SK-N-SH (cell line): ENCODE measurements at regions not wholly inside any gene's neighbourhood (a gene's known extent, or its start where the extent isn't known, plus 50 kb on each side); places are given as distances from the start of the nearest gene placed in this dataset.

ENCODE experiments used
- CTCF ChIA-PET: fragments of 300-600, 350-600 bp; formaldehyde crosslinking; extraction: SDS; loops from one replicate; lab custom pipeline; 2021; lab: Yijun Ruan, JAX
- POLR2A ChIA-PET: fragments of 350-600 bp; sonication (Branson Sonifier 250); formaldehyde crosslinking; extraction: SDS; loops from one replicate; lab custom pipeline; 2020; ENCODE audit warnings: antibody characterized with exemption, inconsistent platforms; lab: Yijun Ruan, JAX
- DNase-seq: peaks from one replicate; pipeline ENCODE4 v3.0.0; 2012
- H2AFZ ChIP-seq: fragments of 200-600 bp; sonication (generic); 2 replicates; pipeline ENCODE4 v1.8.1; 2016; ENCODE audit warnings: antibody characterized with exemption, mild to moderate bottlenecking, low read depth
- H3F3A ChIP-seq: fragments of 200-600 bp; sonication (generic); replicated peaks from 2 replicates; pipeline ENCODE3; 2016; ENCODE audit warnings: antibody characterized with exemption, mild to moderate bottlenecking; ENCODE audit not compliant: insufficient read depth
- H3K27ac ChIP-seq, 2 experiments: fragments of 200-500 bp in 1 of 2; fragments of 200-600 bp in 1 of 2; sonication (Bioruptor generic) in 1 of 2; sonication (generic), shearing (Covaris generic) in 1 of 2; 2 replicates each; pipeline versions ENCODE4 v1.5.1 to v1.6.1; 2014 to 2016; ENCODE audit warnings: low read depth in 2 of 2, inconsistent platforms in 1 of 2, low read length in 1 of 2, mild to moderate bottlenecking in 1 of 2, mixed read lengths in 1 of 2
- H3K27me3 ChIP-seq: fragments of 200-600 bp; sonication (generic), shearing (Covaris generic); 2 replicates; pipeline ENCODE4 v1.6.1; 2016; ENCODE audit warnings: mixed run types; ENCODE audit not compliant: insufficient read depth
- H3K36me3 ChIP-seq, 2 experiments: fragments of 200-500 bp in 1 of 2; fragments of 200-600 bp in 1 of 2; sonication (Bioruptor generic) in 1 of 2; sonication (generic) in 1 of 2; replicated peaks in 1 of 2; 2 replicates each; pipeline versions ENCODE3 to v1.5.1; 2014 to 2016; ENCODE audit warnings: low read length in 1 of 2, mild to moderate bottlenecking in 1 of 2; ENCODE audit not compliant: insufficient read depth in 2 of 2, control insufficient read depth in 1 of 2
- H3K4me1 ChIP-seq, 2 experiments: fragments of 200-500 bp in 1 of 2; fragments of 200-600 bp in 1 of 2; sonication (Bioruptor generic) in 1 of 2; sonication (generic), shearing (Covaris generic) in 1 of 2; 2 replicates each; pipeline versions ENCODE4 v1.5.1 to v1.6.1; 2014 to 2016; ENCODE audit warnings: low read depth in 1 of 2, low read length in 1 of 2, mixed run types in 1 of 2; ENCODE audit not compliant: insufficient read depth in 2 of 2, control insufficient read depth in 1 of 2
- H3K4me2 ChIP-seq: fragments of 200-600 bp; sonication (generic), shearing (Covaris generic); 2 replicates; pipeline ENCODE4 v1.6.1; 2017; ENCODE audit warnings: mixed run types
- H3K4me3 ChIP-seq, 2 experiments: fragments of 200-500 bp in 1 of 2; fragments of 200-600 bp in 1 of 2; sonication (Bioruptor generic) in 1 of 2; sonication (generic), shearing (Covaris generic) in 1 of 2; 2 replicates each; pipeline versions ENCODE4 v1.5.1 to v1.8.1; 2014 to 2016; ENCODE audit warnings: low read depth in 2 of 2, inconsistent platforms in 1 of 2, low read length in 1 of 2, mild to moderate bottlenecking in 1 of 2, mixed read lengths in 1 of 2, moderate library complexity in 1 of 2
- H3K79me2 ChIP-seq: fragments of 200-600 bp; sonication (generic); 2 replicates; pipeline ENCODE4 v1.8.1; 2017; ENCODE audit warnings: mild to moderate bottlenecking; ENCODE audit not compliant: insufficient read depth
- H3K9ac ChIP-seq: fragments of 200-600 bp; sonication (generic); 2 replicates; pipeline ENCODE4 v1.6.1; 2017; ENCODE audit warnings: mixed run types
- H3K9me2 ChIP-seq: fragments of 200-600 bp; sonication (generic); 2 replicates; pipeline ENCODE4 v1.6.1; 2017; ENCODE audit warnings: mixed run types
- H3K9me3 ChIP-seq: fragments of 200-600 bp; sonication (generic); 2 replicates; pipeline ENCODE4 v1.6.1; 2017; ENCODE audit warnings: mixed run types, mild to moderate bottlenecking, moderate library complexity
- H4K20me1 ChIP-seq: fragments of 200-600 bp; sonication (generic); 2 replicates; pipeline ENCODE4 v1.6.1; 2017; ENCODE audit warnings: mild to moderate bottlenecking, mixed run types; ENCODE audit not compliant: insufficient read depth
- ELF1 ChIP-seq: IDR thresholded peaks from 2 replicates; pipeline ENCODE4 v1.4.0; 2012
- EP300 ChIP-seq, 2 experiments: IDR thresholded peaks; 2 replicates each; pipeline versions ENCODE4 v1.4.0 to v1.6.1; 2012; ENCODE audit warnings: borderline replicate concordance in 1 of 2, low read depth in 1 of 2, low read length in 1 of 2
- EZH2phosphoT487 ChIP-seq: fragments of 200-600 bp; sonication (generic); IDR thresholded peaks from 2 replicates; pipeline ENCODE4 v1.6.1; 2017; ENCODE audit warnings: low read depth, mixed run types, mild to moderate bottlenecking, antibody characterized with exemption, moderate library complexity, borderline replicate concordance
- FOXJ3 ChIP-seq: sonication (generic); formaldehyde crosslinking; IDR thresholded peaks from 2 replicates; pipeline ENCODE4 v1.5.1; 2020; ENCODE audit warnings: mild to moderate bottlenecking, missing genetic modification reagents
- GABPA ChIP-seq: IDR thresholded peaks from 2 replicates; pipeline ENCODE4 v1.4.0; 2012; ENCODE audit warnings: low read depth, mild to moderate bottlenecking
- IRF3 ChIP-seq: fragments of 150-350 bp; IDR thresholded peaks from 2 replicates; pipeline ENCODE4 v1.6.1; 2016; ENCODE audit warnings: mild to moderate bottlenecking, low read depth, low read length
- MAX ChIP-seq: IDR thresholded peaks from 2 replicates; pipeline ENCODE4 v1.4.0; 2012; ENCODE audit warnings: low read depth
- MXI1 ChIP-seq: IDR thresholded peaks from 2 replicates; pipeline ENCODE4 v1.6.1; 2012; ENCODE audit warnings: mild to moderate bottlenecking, low read depth, low read length, improper control_type of control experiment
- NFIC ChIP-seq: IDR thresholded peaks from 2 replicates; pipeline ENCODE4 v1.4.0; 2012; ENCODE audit warnings: borderline replicate concordance
- NRF1 ChIP-seq: IDR thresholded peaks from 2 replicates; pipeline ENCODE4 v1.6.1; 2012; ENCODE audit warnings: low read depth, mild to moderate bottlenecking, low read length
- REST ChIP-seq: IDR thresholded peaks from 2 replicates; pipeline ENCODE4 v1.6.1; 2012; ENCODE audit warnings: mild to moderate bottlenecking, low read depth, low read length, moderate library complexity
- RFX5 ChIP-seq: IDR thresholded peaks from 2 replicates; pipeline ENCODE4 v1.6.1; 2012; ENCODE audit warnings: mild to moderate bottlenecking, improper control_type of control experiment, low read length
- RXRA ChIP-seq: IDR thresholded peaks from 2 replicates; pipeline ENCODE4 v1.4.0; 2012; ENCODE audit warnings: low read depth, mild to moderate bottlenecking, borderline replicate concordance
- SMC3 ChIP-seq: IDR thresholded peaks from 2 replicates; pipeline ENCODE4 v1.6.1; 2012; ENCODE audit warnings: low read depth, low read length, improper control_type of control experiment
- TCF12 ChIP-seq: IDR thresholded peaks from 2 replicates; pipeline ENCODE4 v1.4.0; 2012
- TEAD4 ChIP-seq: IDR thresholded peaks from 2 replicates; pipeline ENCODE4 v1.4.0; 2012; ENCODE audit warnings: mild to moderate bottlenecking, borderline replicate concordance; ENCODE audit not compliant: insufficient read depth
- USF1 ChIP-seq: IDR thresholded peaks from 2 replicates; pipeline ENCODE4 v1.4.0; 2012; ENCODE audit warnings: low read depth, borderline replicate concordance
- USF2 ChIP-seq: fragments of 150-350 bp; IDR thresholded peaks from 2 replicates; pipeline ENCODE4 v1.6.1; 2017; ENCODE audit warnings: antibody characterized with exemption, low read length, low read depth, borderline replicate concordance
- YY1 ChIP-seq: IDR thresholded peaks from 2 replicates; pipeline ENCODE4 v1.4.0; 2012; ENCODE audit warnings: low read depth, mild to moderate bottlenecking
- ZBTB33 ChIP-seq: IDR thresholded peaks from 2 replicates; pipeline ENCODE4 v1.4.0; 2012; ENCODE audit warnings: low read depth, borderline replicate concordance
- WGBS: methylation state at CpG from one replicate; pipeline ENCODE4 v1.1.6; 2017; ENCODE audit warnings: low lambda C conversion rate; 5-methylcytosine and 5-hydroxymethylcytosine counted together

GRCh38 chr3:82306189-82306588, 544.7 kb upstream of the GBE1 start:
- no peak overlapping the region for H3K4me3 ChIP-seq
- no peaks in the 10 kb centered on the region for H3K27me3 ChIP-seq
- no peak overlapping the region for H3K27ac ChIP-seq
- H3K9me3 ChIP-seq = no peaks in the 10 kb centered on the region
- H4K20me1 ChIP-seq = no peaks in the 10 kb centered on the region
- no peaks in the 10 kb centered on the region for H3K79me2 ChIP-seq
- H3K4me1 ChIP-seq = no peaks in the 10 kb centered on the region
- H3K36me3 ChIP-seq = no peaks in the 10 kb centered on the region
- no peak overlapping the region for H3K4me2 ChIP-seq
- H3F3A ChIP-seq = no peaks in the 10 kb centered on the region
- no peak overlapping the region for H3K9ac ChIP-seq
- TF ChIP-seq EZH2phosphoT487 = no peak
- TF ChIP-seq TEAD4 = no peak
- TF ChIP-seq YY1 = no peak
- TF ChIP-seq EP300 (IDR thresholded peaks at IDR 0.05; ENCODE audit: borderline replicate concordance in 1 of 2, low read depth in 1 of 2, low read length in 1 of 2) = no peak
- no peak for TF ChIP-seq FOXJ3
- no peak for TF ChIP-seq ZBTB33
- TF ChIP-seq NFIC = no peak
- no peak for TF ChIP-seq TCF12
- no peak for TF ChIP-seq MAX
- TF ChIP-seq NRF1 = no peak
- no peak for TF ChIP-seq SMC3
- no peak for TF ChIP-seq RXRA
- no peak for TF ChIP-seq MXI1
- no peak for TF ChIP-seq USF1
- H3K9me2 ChIP-seq = 0 out of 2 replicates have a peak, but pooled peaks cover 4% of the 10 kb centered on the region
- WGBS = 14% methylated on average over 1 of the region's 1 CpG
- DNase-seq = no peak
- H2AFZ ChIP-seq = no peak overlapping the region
- CTCF ChIA-PET = no interaction called here
- POLR2A ChIA-PET = no interaction called here

GRCh38 chr3:82294609-82295008, 533.2 kb upstream of the GBE1 start:
- H3K9me3 ChIP-seq = no peaks in the 10 kb centered on the region
- no peaks in the 10 kb centered on the region for H3F3A ChIP-seq
- H3K27me3 ChIP-seq = no peaks in the 10 kb centered on the region
- H3K4me2 ChIP-seq = no peak overlapping the region
- WGBS = 18% methylated on average over 3 of the region's 3 CpGs
- ChIA-PET POLR2A (no interaction called here), CTCF (no interaction called here)
- H3K79me2 ChIP-seq = no peaks in the 10 kb centered on the region
- H3K4me1 ChIP-seq = no peaks in the 10 kb centered on the region
- DNase-seq = no peak
- no peak overlapping the region for H3K9ac ChIP-seq
- H3K27ac ChIP-seq = no peak overlapping the region
- H4K20me1 ChIP-seq = no peaks in the 10 kb centered on the region
- H3K9me2 ChIP-seq = no peaks in the 10 kb centered on the region
- no peak overlapping the region for H3K4me3 ChIP-seq
- no peak overlapping the region for H2AFZ ChIP-seq
- H3K36me3 ChIP-seq = no peaks in the 10 kb centered on the region
- TF ChIP-seq ELF1 = no peak
- TF ChIP-seq REST = no peak
- no peak for TF ChIP-seq USF2
- TF ChIP-seq MAX = no peak
- no peak for TF ChIP-seq EP300 (IDR thresholded peaks at IDR 0.05; ENCODE audit: borderline replicate concordance in 1 of 2, low read depth in 1 of 2, low read length in 1 of 2)
- TF ChIP-seq FOXJ3 = no peak
- TF ChIP-seq RFX5 = no peak
- TF ChIP-seq MXI1 = no peak
- no peak for TF ChIP-seq NRF1
- TF ChIP-seq NFIC = no peak
- TF ChIP-seq IRF3 = no peak
- TF ChIP-seq GABPA = no peak
